GM19452 (cell line): ENCODE measurements at regions not wholly inside any gene's neighbourhood (a gene's known extent, or its start where the extent isn't known, plus 50 kb on each side); places are given as distances from the start of the nearest gene placed in this dataset.
A peak's percentile ranks its signal among the peaks of the same experiment; 100 is the strongest.

Experiments
- ATAC-seq: cut with Tn5 transposase; IDR thresholded peaks from one replicate; pipeline ENCODE4 v1.9.1; 2021; ENCODE audit not compliant: unreplicated experiment

DNA sequence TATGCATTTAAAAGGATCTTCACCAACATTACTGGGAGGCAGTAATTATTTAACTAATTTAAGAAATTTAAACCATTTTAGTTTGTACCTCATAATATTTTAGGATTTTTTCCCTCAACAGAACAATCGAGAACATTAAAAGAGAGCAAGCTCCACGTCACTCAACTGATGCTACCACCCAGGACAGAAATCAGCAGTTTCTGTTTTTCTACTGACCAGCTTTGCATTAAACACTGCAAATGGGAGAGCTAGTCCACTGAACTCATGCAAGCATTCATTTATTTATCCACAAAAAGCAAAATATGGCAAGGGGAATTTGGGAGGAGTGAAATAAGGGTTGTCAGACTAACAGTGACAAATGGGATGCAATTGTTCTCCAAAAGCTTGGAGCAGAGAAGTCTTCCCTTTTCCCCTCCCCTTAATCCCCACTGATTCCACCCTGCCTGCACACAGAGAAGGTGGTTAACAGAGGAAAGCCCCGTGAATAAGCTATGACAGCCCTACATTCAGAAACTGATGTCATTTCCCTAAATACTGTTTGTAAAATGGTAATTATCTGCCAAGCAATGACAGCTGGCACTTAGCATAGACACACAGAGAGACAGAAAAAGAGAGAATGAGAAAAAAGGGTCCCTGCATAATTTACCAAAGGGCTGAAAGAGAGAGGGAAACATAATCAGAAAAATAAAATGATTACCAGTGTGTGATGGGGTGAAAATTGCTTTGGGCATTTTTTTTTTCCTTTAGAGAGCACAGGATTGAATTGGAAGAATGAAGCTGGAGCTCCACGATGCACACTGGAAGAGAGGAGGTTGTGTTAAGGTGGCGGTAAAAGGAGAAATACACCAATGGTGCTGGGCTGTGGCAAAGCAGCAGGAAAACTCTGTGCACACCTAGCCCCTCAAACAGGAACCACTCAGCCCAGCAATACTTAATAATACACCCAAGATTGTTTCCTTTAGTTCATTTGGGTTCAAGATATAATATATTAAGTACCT, 777.4 kb downstream of the TUSC7 start:
- ATAC-seq, result peak; percentile 81

DNA sequence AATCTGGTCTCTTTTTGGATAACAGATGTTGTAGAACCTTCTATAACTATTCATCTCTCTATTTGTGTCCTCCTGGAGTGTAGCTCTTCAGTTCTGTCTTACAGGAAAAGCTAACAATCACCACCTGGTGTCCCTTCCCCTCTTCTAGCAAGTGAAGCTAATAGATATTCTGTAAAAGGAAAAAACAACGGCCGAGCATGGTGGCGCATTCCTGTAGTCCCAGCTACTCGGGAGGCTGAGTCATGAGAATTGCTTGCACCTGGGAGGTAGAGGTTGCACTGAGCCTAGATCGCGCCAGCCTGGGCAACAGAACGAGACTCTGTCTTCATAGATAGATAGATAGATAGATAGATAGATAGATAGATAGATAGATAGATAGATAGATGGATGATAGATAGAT, 779.4 kb downstream of the TUSC7 start:
- no peak for ATAC-seq

DNA sequence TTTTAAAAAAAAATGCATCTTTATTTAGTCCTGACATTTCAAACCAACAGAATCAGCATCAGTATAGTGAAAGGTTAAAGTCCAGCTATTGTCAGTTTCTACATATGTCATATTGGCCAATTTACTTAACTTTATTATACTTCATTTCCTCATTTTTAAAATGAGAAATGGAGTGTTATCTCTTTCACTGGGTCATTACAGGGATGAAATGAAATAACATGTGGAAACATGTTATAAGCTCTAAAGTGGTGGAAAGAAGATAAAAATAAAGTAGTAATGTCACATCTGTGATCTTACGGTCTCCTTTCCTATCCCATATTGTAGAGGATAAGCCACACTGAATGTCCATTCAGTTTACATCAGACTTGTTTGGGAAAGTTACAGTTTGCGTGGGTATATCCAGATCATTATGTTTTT, 780.1 kb downstream of the TUSC7 start:
- ATAC-seq, result no peak

DNA sequence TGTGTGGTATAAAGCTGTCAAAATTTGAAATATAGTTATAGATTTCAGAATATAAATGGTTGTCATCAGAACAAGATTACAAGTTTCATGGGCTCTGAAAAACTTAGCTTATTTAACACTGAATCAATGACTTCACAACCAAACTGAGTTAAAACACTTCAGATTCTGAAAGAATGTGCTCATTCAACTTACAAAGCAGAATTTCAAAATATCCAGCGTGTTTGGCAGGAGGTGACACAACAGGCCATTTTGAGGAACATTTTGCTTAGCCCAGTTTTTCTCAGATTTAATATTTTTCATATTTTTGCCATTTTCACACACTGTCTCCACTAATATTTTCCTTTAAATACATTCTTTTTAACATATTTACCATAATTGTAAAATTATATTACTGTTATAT, 781.1 kb downstream of the TUSC7 start:
- ATAC-seq, result no peak

DNA sequence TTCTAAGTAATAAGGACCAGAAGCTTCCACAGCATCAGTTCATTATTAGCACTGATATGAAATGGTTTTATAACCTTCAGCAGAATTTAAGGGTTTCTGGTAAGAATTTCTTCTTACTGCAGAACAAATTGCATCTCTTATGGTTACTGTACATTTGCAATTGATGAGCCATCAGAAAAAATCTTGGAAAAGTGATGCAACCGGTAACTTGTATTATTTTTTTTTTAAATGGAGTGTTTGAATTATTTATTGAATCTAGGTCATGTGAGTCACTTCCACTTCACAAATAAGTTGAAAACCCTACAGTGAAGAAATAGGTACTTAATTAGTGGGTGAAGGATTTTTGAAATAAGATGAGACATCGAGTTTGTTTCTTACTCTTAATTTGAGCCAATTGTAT, 786.0 kb downstream of the TUSC7 start:
- no peak for ATAC-seq

DNA sequence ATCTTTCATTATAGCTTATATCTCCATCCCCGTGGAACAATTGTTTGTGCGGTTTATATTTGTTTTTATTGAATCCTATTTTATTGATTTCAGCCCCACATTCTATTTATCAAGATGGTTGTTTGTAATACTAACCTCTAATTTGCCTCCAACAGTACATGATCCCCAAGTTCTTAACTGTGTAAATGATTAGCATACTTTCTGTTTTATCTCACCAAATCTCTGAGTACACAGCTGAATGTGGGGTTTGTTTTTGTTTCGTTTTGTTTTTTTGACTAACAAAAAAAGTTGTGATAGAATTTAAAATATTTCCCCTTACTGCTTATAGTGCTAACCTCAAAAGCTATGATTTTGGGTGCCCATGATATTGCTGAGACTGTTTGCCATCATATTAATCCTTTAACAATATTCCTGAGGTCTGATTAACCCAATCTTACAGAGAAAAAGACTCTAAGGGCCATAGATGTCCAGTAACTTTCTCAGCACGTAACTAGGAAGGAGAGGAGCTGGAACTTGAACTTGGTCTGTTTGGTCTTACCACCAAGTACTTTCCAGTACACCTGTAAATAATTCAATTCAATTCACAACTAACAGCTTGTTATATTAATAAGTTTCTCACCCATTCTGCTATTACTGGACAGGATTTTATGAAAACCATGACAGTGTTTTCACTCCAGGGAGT, 789.8 kb downstream of the TUSC7 start:
- ATAC-seq, result peak; percentile 76

DNA sequence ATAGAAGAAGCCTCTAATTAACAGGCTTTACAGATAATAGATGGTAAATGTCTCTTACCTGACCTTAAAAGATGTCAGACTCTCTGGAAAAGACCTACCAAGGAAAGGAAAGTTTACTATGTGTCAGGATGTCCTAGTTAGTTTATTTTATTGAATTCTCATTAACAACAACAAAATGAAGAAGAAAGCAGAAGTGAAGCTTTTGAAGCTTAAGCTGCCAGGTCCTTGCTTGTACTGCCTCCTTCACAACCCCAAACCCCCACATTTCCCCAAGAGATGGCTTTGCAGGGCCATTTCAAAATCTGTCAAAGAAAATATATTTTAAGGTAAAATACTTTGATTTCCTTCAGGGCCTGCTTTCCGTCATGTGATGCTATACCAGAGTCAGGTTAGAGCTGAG, 798.4 kb downstream of the TUSC7 start:
- no peak for ATAC-seq

DNA sequence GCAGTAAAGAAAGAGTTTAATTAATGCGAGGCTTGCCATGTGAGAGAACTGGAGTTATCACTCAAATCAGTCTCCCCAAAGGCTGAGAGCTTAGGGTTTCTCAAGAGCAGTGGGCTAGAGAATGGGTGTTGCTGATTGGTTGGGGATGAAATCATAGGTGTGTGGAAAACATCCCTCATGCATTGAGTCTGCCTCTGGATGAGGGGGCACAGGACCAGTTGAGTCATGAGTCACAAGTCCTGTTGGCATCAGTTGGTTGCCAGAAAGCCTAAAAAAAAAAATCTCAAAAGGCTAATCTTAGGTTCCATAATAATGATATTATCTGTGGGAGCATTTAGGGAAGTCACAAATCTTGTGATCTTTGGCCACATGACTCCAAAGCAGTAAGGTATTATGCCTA, 800.3 kb downstream of the TUSC7 start:
- ATAC-seq, result no peak

DNA sequence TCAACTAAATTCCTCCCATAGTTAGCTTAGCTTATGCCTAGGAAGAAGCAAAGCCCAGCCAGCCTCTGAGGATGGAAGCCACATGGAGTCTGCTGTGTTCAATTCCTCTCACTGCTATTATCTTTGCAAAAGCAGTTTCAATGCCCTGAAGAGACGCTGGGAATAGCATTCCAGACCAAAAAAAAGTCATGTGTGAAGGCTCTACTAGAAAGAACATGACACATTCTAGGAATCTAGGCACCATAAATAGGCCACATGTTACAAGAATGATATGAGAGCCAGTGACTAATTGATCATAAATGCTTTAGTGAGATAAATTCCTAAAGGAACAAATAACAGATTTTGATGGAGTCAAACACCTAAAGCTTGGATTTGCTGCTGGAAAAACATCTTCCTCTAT, 800.8 kb downstream of the TUSC7 start:
- no peak for ATAC-seq

DNA sequence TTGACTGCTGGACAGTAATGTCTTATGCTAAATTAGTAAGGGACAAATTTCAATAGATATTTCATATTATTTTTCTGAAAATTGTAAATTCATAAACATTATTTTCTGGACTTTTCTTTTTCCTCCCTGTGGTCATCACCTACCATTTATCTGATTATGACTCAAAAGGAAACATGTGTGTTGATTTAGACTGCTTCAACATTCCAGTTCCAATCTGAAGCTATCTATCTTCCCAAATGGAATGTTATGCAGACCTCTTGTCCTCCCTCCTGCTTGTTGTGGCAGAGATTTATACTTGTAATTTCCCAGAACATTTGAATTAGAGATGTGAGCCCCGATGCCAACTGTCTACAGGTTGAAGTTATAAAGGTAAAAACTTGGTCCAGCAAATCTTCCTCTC, 803.4 kb downstream of the TUSC7 start:
- no peak for ATAC-seq

DNA sequence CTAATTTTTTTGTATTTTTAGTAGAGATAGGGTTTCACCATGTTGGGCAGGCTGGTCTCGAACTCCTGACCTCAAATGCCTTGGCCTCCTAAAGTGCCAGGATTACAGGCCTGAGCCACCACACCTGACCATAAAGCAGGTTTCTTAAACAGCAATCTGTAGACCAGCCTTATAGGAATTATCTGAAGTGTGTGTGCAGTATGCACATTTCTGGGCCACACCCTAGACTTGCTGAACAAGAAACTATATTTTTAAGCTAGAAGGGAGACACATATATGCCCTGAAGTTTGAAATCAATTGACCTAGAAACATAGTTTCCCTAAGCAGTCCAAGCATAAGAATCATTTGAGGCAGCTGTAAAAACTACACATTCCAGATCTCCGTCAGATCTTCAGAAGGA, 805.7 kb downstream of the TUSC7 start:
- ATAC-seq, result no peak

DNA sequence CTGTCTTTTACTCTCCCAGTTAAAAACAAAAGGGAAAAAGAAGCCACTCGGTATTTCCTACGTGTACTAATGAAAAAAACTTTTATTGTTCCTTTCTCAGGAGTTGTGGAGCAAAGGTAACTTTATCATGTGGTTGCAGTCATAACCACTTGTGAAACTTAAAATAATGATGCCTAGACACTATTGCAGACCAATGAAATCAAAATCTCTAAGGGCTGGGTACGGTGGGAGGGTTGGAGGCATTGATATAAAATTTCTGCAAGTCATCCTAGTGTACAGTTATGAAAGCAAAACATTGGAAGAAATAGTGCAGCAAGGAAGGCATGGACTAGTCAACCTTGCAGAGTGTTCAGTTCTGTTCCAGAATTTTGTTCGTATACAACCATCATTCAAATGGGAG, 808.8 kb downstream of the TUSC7 start:
- no peak for ATAC-seq

DNA sequence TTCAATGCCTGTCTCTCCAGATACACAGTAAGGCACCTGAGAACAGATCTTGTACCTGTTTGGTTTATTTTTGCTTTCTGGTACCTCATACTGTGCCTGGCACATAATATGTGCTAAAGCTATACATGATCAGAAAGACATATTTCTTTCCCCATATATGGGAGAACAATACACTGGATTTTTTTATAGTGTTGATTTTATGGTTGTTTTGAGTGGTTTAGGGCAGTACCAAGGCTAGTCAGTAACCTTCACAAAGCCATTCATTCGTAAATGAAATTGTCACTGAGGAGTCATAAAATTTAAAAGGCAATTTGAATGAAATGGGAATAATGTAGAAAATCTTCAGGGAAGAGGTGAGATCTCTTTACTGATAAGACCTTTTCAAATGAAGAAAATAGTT, 810.2 kb downstream of the TUSC7 start:
- no peak for ATAC-seq

DNA sequence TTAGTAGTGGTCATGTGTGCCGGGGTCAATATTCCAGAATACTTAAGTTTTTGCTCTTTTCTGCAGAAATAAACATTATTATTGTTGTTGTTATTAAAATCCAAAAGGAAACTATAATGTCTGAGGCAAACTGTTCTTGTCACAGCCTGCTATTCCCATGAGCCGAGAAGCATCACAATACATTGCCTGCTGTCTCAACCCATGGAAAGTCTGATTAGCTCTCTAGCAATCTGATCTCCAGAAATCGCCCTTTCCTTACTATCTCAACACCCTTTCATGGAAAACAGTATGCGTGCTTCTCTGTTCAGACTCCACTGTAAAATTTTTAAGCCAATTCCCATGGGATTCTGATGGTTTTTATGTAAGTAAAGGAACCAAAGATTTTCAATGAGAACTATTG, 811.0 kb downstream of the TUSC7 start:
- no peak for ATAC-seq

DNA sequence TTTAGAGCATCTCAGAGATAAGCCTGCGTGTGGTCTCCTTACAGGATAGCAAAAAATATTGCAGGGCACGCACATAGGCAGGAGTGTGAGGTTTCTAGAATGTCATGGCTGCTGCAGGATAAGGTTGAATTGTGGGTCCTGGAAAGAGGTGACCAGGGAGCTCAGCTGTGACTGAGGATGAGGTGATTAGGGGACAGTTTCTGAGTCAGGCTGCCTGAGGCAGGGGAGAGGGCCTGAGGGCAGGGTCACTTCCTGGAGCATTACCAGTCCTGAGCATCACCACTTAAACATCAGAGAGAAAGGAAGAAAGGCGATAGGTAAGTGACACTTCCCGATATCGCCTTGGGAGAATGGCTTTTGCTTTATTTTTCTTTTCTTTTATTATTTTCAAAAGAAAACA, 813.8 kb downstream of the TUSC7 start:
- no peak for ATAC-seq

DNA sequence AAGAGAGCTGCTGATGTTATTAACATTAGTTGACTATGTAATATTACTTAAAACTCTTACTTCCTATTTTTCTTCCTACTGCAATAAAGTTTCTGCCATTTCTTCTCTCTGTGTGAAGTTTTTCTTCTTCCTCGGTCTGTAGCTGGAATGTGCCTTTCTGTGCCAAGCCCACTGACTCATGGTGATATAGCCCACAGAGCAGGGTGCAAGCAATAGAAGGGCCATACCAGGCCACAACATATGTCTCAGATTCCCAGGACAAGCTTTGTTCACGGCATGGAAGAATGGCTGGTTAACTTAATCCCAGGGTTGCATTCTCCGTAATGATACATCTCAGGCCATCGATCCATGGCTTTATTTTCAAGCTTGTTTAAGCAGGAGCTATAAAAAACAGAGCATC, 815.3 kb downstream of the TUSC7 start:
- no peak for ATAC-seq

DNA sequence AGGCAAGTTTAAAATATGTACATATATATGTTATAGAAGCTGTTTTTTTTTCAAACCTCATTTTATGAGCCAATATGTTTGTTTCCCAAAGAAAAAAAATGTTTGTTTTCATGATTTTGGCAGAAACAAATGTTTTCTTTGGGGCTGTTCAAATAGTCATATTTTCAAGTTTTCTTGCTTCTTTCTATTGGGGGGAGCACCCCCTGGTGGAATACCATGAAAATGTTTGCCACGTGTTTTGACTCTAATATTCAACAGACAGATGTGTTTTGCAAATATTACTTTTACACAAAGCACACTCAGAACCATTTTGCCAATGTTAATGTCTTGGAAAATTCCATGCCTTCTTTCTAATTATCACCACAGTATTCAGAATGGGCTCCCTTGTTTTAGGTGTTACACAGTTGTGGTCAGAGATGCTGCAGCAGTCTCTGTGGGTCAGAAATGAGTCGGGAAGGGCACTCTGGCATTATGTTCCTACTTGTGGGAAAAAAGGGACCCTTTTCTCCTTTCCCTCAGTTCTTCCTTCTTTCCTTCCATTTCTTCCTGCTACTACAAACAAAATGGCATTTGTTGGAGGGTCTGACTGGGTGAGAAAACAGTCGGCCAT, 817.0 kb downstream of the TUSC7 start:
- ATAC-seq, result no peak

DNA sequence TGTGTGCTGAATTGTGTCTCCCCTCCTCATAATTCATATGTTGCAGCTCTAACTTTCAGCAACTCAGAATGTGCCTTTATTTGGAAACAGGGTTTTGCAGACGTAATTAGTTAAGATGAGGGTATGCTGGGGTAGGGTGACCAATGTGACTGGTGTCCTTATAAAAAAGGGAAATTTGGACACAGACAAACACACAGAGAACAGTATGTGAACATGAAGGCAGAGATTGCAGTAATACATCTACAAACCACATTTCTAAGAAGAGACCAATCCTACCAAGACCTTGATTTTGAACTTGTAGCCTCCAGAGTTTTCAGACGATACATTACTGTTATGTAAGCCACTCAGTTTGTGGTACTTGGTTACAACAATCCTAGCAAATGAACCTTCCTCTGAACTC, 817.8 kb downstream of the TUSC7 start:
- ATAC-seq, result no peak

DNA sequence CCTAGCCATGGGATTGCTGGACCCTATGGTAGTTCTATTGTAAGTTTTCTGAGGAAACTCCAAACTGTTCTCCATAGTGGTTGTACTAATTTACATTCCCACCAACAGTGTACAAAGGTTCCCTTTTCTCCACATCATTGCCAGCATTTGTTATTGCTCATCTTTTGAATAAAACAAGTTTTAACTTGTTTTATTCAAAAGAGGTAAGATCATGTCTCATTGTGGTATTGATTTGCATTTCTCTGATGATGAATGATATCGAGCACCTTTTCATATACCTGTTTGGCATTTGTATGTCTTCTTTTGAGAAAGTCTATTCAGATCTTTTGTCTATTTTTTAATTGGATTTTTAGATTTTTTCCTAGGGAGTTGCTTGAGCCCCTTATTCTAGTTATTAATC, 819.1 kb downstream of the TUSC7 start:
- no peak for ATAC-seq

DNA sequence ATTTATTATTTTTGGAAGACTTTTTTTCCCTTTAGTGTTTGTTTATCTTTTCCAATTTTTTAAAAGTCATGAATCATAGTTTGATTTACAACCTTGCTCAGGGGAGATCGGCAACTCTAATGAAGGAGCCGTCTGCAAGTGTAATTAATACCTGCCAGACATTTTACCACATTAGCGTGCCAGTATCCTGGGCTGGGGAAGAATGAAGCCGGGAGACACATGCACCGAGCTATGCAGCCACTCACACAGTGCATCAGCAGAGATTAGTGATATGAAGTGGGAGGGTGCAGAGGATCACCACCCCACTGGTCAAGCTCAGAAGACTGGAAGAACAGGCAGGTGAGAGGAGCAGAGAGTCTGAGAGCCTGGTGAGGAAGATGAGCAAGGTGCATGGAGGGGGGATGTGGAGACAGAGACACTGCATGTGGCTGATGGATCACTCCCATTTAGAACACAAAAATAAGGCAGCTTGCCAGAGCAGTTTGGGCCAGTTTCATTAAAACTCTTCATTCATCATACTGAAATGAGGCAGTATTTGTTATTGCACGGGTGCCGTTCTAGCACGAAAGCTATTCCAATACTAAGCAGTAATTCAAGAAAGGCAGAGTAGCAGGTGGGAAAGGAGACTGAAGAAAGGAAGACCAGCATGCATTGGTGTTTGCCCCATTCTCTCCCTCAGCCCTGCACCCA, 821.6 kb downstream of the TUSC7 start:
- ATAC-seq, result no peak

DNA sequence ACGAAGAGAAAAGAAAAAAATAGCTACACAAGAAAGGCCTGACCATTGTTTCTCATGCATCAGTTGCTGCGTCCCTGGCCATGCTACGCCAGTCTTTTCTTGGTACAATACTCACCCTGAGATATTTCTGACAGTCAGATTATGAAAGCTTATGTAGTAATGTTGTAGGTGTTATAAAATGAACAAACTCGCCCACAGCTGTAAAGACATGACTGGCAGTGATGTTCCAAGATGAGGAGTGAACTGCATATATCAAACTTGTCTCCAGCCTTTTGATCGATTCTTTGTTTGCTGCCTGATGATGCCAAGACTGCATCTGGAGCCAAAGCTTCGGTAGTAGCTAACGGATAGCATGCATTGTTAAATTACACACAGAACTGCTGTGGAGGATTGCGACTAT, 822.7 kb downstream of the TUSC7 start:
- no peak for ATAC-seq
